PC-3 (cell line): ENCODE measurements at regions not wholly inside any gene's neighbourhood (a gene's known extent, or its start where the extent isn't known, plus 50 kb on each side); places are given as distances from the start of the nearest gene placed in this dataset.

ENCODE experiments used
- CTCF ChIP-seq: fragments of 300-600 bp; sonication (generic); conservative IDR thresholded peaks from 2 replicates; pipeline ENCODE4 v1.5.1; 2017; ENCODE audit warnings: antibody characterized with exemption, low read depth, mild to moderate bottlenecking, low read length
- EZH2 ChIP-seq: fragments of 300-600 bp; sonication (generic); IDR thresholded peaks from one replicate; pipeline ENCODE4 v1.6.1; 2017; ENCODE audit warnings: antibody characterized with exemption, mild to moderate bottlenecking, low read length; ENCODE audit not compliant: unreplicated experiment

- TF ChIP-seq EZH2 (no peak), CTCF (no peak)
Observed at GRCh38 chr11:76284161-76284560, 77.9 kb upstream of the WNT11 start.
